ENCODE measurements at regions not wholly inside any gene's neighbourhood (a gene's known extent, or its start where the extent isn't known, plus 50 kb on each side); places are given as distances from the start of the nearest gene placed in this dataset.

DNA sequence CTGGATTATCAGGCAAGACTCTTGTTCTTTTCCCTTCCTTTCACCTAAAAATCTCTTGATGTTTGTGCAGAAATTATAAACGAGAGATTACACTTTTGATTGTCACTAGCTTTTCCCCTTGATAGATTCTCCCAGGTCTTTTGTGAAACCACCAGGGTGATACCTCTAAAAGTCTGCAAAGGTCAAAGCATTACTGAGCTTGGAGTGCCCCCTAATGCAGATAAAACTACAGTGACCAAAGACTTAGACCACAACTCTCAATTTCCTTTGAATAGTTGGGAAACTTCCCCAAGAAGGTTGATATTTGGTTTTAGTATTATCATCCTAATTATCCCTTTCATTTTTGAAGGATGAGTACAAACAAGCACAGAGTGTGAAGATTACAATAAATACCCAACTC, 173.1 kb downstream of the CYLC2 start:
- Histone ChIP-seq H3K56ac (replicated peaks; ENCODE audit: insufficient read length, low read depth, low read length) (no peak overlapping the region), H2BK20ac (ENCODE audit: low read length) (no peak overlapping the region), H4K8ac (ENCODE audit: extremely low read depth, insufficient read depth, low read length) (no peak overlapping the region), H3K9ac (replicated peaks in 1 of 4; ENCODE audit: extremely low read depth in 1 of 4, low read depth in 3 of 4, low read length in 3 of 4) (no peak overlapping the region), H3K9me3 (ENCODE audit: insufficient read depth in 2 of 2, low read depth in 1 of 2, low read length in 1 of 2) (0 out of 4 replicates have a peak, but pooled peaks cover 0 to 2% of the 10 kb centered on the region in 2 experiments), H3K79me1 (ENCODE audit: low read depth, low read length) (no peaks in the 10 kb centered on the region), H3K23me2 (ENCODE audit: low read depth, low read length) (no peaks in the 10 kb centered on the region), H3K4me1 (replicated peaks in 1 of 4; ENCODE audit: control insufficient read depth in 3 of 4, insufficient read depth in 4 of 4, low read length in 3 of 4) (no peaks in the 10 kb centered on the region), H4K91ac (replicated peaks; ENCODE audit: insufficient read length, low read length) (no peak overlapping the region), H3K23ac (ENCODE audit: insufficient read length) (no peak overlapping the region), H4K20me1 (replicated peaks in 1 of 2; ENCODE audit: control insufficient read depth in 1 of 2, insufficient read depth in 2 of 2, low read length in 2 of 2) (no peaks in the 10 kb centered on the region), H3K4me3 (ENCODE audit: extremely low read depth in 1 of 4, insufficient read depth in 2 of 4, low read depth in 3 of 4, low read length in 4 of 4) (no peak overlapping the region), H2BK120ac (replicated peaks; ENCODE audit: low read depth, low read length) (no peak overlapping the region), H3K79me2 (ENCODE audit: control insufficient read depth in 1 of 2, insufficient read depth in 2 of 2, low read length in 2 of 2) (no peaks in the 10 kb centered on the region), H2AFZ (ENCODE audit: low read length) (no peak overlapping the region), H2BK12ac (ENCODE audit: low read depth, low read length) (no peak overlapping the region), H2BK15ac (ENCODE audit: low read length) (no peak overlapping the region), H3K27me3 (replicated peaks in 1 of 4; ENCODE audit: control insufficient read depth in 3 of 4, extremely low read depth in 1 of 4, insufficient read depth in 3 of 4, low read length in 3 of 4) (no peaks in the 10 kb centered on the region), H3K14ac (ENCODE audit: insufficient read length) (no peak overlapping the region), H2AK5ac (ENCODE audit: low read depth, low read length) (no peak overlapping the region), H3K4ac (replicated peaks; ENCODE audit: insufficient read length, low read depth, low read length) (no peak overlapping the region), H3K27ac (ENCODE audit: low read depth, low read length) (no peak overlapping the region), H2BK5ac (ENCODE audit: low read depth, low read length) (no peak overlapping the region), H3K36me3 (ENCODE audit: control insufficient read depth in 2 of 4, insufficient read depth in 4 of 4, low read length in 3 of 4) (no peaks in the 10 kb centered on the region), H3K4me2 (ENCODE audit: insufficient read depth in 1 of 2, low read depth in 2 of 2, low read length in 2 of 2) (no peak overlapping the region), H4K5ac (ENCODE audit: insufficient read length, low read depth, low read length) (no peak overlapping the region), H3K18ac (ENCODE audit: extremely low read depth, low read length) (no peak overlapping the region)
- FAIRE-seq (no peak), DNase-seq (ENCODE audit: low read depth in 1 of 2, low spot score in 2 of 2) (no peak)
- TF ChIP-seq, protein P1, sequence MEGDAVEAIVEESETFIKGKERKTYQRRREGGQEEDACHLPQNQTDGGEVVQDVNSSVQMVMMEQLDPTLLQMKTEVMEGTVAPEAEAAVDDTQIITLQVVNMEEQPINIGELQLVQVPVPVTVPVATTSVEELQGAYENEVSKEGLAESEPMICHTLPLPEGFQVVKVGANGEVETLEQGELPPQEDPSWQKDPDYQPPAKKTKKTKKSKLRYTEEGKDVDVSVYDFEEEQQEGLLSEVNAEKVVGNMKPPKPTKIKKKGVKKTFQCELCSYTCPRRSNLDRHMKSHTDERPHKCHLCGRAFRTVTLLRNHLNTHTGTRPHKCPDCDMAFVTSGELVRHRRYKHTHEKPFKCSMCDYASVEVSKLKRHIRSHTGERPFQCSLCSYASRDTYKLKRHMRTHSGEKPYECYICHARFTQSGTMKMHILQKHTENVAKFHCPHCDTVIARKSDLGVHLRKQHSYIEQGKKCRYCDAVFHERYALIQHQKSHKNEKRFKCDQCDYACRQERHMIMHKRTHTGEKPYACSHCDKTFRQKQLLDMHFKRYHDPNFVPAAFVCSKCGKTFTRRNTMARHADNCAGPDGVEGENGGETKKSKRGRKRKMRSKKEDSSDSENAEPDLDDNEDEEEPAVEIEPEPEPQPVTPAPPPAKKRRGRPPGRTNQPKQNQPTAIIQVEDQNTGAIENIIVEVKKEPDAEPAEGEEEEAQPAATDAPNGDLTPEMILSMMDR (IDR thresholded peaks at IDR 0.05; ENCODE audit: control extremely low read depth in 1 of 3, insufficient read depth in 1 of 3, low read depth in 1 of 3, low read length in 3 of 3): peak in 2 of 3 experiments; percentile 47 to 48; a peak in 2 of 4 replicates
- TF ChIP-seq SIRT6 (IDR thresholded peaks at IDR 0.05; ENCODE audit: low read length): no peak
- TF ChIP-seq EZH2 (IDR thresholded peaks at IDR 0.05; ENCODE audit: low read depth, low read length, severe bottlenecking): no peak
- no peak for TF ChIP-seq RNF2 (IDR thresholded peaks at IDR 0.05; ENCODE audit: borderline replicate concordance, low read depth, low read length, missing control alignments, poor library complexity, severe bottlenecking)
- peak; percentile 65 to 80 for TF ChIP-seq RAD21 (IDR thresholded peaks at IDR 0.05 in 1 of 2, conservative IDR thresholded peaks at IDR 0.05 in 1 of 2; ENCODE audit: low read depth in 2 of 2, low read length in 2 of 2)
- no peak for TF ChIP-seq EGR1 (IDR thresholded peaks at IDR 0.05; ENCODE audit: borderline replicate concordance, low read depth, low read length)
- TF ChIP-seq CBX8 (IDR thresholded peaks at IDR 0.05; ENCODE audit: borderline replicate concordance, low read depth, low read length): no peak
- TF ChIP-seq SUZ12 (IDR thresholded peaks at IDR 0.05; ENCODE audit: low read length): no peak
- CTCF ChIA-PET (ENCODE audit: partially characterized antibody): no interaction called here
- WGBS, 2 experiments (ENCODE audit: extremely low coverage in 1 of 2, insufficient coverage in 1 of 2, insufficient read length in 1 of 2, insufficient replicate concordance in 2 of 2, low coverage in 1 of 2, low lambda C conversion rate in 2 of 2, missing lambda C conversion rate in 1 of 2): 100% methylated on average over 1 of the region's 1 CpG; no CpG with 5 or more reads in 1 of the 2 experiments
- POLR2A ChIA-PET (ENCODE audit: partially characterized antibody): no interaction called here
